Stimulated activated CD8-positive, alpha-beta memory T cell treated with anti-CD3 and anti-CD28 coated beads, Interleukin-2, amount 100 ng/mL, for 48 hours (primary cell): ENCODE measurements at regions not wholly inside any gene's neighbourhood (a gene's known extent, or its start where the extent isn't known, plus 50 kb on each side); places are given as distances from the start of the nearest gene placed in this dataset.
"Not testable (repeated sequence)": the region's sequence is repeated elsewhere in the genome, so short reads cannot be mapped to it uniquely, and the experiment has no call there.

ENCODE experiments used
- DNase-seq, 2 donors: peaks; one replicate each; pipeline ENCODE4 v3.0.0-alpha.2; 2020; ENCODE audit warnings: low read depth in 2 of 2

DNA sequence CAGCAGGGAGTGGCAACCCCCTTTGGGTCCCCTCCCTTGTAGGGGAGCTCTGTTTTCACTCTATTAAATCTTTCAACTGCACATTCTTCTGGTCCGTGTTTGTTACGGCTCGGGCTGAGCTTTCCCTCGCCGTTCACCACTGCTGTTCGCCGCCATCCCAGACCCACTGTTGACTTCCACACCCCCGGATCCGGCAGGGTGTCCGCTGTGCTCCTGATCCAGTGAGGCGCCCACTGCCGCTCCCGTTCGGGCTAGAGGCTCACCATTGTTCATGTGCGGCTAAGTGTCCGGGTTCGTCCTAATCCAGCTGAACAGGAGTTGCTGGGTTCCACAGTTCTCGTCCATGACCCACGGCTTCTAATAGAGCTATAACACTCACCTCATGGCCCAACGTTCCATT, 408.1 kb downstream of the KCNJ2 start:
- DNase-seq = no peak

DNA sequence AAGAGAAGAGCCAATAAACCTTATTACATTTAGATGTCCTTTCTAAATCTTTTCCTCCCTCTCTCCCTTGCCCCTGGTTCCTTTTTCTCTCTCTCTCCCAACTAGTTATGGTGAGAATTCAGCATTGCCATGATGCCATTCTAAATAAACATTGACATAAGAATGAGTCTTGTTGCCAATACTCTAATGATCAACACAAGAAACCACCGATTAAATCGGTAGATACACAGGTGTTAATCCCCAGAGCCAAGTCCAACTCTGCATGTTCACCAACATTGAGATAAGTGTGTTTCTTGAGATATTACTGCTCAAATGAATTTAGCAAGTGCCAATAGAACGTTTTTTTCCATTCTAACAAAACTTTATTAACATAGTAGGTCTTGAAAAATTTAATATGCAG, 412.1 kb downstream of the KCNJ2 start:
- DNase-seq = no peak

DNA sequence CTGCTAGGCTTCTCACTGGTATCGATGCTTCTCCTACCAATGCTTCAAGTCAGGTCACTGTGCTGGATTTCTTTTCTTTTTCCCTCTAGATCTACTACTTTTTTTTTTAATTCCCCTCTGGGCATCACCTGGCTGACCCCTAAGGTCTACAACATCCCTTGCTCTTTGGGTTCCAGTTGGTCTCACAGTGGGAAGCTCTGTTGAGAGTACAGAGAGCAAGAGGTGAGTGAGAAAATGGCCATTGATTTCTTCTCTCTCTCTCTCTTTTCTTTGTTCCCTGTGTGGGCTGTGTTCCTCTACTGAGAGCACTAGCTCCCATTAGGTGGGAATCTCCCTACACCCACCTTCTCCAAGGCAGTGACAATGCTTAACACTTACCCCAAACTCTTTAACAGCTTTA, 413.4 kb downstream of the KCNJ2 start:
- no peak for DNase-seq

DNA sequence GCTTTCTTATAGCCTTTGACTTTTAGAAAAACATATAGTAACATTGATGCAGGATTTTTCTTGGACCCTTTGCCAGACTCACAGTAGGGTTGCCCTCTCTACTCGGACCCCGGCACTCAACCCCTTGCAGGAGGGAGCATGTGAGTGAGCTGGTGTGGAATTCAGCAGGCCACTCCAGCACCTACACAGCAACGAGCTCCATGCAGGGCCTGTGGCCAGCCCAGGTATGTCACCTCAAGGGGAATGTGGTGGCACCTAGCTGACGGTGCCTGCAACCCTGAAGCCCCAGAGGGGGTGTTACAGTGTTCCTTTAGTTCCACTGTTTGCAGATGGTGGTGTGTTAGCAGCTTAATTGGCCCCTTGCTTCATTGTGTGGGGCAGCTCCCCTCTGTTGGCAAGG, 414.9 kb downstream of the KCNJ2 start:
- no peak for DNase-seq

DNA sequence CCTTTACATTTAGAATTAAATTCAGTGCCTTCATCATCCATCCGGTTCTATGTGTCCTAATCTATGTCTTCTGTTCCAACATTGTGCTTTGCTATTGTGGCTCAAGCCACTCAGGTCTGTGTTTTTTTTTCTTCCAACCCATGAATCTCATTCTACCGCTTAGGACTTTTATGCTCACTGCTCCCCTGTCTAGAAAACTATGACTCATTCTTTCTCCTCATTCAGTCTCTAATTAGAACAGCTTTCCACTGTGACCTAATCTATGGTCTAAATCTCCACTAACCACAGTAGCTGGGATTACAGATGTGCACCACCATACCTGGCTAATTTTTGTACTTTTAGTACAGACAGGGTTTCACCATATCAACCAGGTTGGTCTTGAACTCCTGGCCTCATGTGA, 418.7 kb downstream of the KCNJ2 start:
- DNase-seq = no peak

DNA sequence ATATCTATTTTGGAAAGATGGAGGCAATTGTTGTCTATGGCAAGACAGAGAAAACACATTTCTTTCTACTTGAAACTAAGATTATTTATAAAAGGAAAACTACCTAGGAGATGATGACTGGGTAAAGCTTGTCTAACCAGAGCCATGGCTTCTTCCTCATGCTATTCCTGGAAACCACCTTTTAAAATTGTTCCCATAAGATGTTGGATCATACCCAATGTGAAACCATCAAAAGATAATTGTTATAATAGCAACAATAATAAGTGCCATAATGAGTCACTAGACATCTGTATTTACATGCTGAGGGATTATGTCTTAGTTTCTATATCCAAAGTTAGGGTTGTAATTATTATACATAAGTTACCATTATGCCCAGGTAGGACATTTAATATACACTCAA, 428.4 kb downstream of the KCNJ2 start:
- DNase-seq = no peak

DNA sequence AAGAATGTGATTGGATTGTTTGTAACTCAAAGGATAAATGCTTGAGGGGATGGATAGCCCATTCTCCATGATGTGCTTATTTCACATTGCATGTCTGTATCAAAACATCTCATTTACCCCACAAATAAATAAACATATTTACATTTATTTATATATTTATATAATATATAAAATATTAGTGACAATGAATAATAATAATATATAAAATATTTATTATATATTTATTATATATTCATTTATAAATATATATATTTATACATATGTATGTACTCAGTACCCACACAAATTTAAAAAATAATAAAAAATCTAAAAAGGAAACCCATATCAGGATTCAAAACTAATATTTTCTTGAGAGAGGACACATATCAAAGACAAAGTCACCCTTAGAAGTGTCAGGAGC, 429.9 kb downstream of the KCNJ2 start:
- DNase-seq = no peak

DNA sequence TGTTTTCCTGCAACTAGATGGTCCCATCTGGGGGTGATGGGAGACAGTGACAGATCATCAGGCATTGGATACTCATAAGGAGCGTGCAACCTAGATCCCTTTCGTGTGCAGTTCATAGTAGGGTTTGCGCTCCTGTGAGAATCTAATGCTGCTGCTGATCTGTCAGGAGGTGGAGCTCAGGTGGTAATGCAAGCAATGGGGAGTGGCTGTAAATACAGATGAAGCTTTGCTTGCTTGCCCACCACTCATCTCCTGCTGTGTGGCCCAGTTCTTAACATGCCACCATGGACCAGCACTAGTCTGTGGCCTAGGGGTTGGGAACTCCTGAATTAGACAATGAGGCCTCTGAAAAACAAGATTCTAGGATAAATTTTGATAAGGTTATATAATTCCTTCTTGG, 430.6 kb downstream of the KCNJ2 start:
- DNase-seq = not testable (repeated sequence)

DNA sequence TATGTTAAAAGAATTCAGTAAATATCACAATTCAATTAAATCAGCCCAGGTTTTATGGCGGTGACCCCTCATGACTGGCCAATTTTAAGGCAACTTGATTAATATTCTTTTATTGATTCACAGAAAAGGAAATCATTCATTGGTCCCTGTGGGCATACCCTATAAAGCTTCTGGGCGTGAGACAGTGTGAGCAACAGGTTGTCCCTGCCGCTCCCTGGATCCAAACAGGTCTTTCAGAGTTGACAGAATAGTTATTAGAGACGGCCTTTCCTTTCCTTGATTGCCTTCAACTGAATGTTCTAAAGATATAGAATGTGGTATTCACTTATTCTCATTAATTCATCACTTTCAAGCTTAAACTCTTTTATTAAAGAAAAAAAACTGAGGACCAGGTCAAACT, 433.9 kb downstream of the KCNJ2 start:
- DNase-seq = no peak

DNA sequence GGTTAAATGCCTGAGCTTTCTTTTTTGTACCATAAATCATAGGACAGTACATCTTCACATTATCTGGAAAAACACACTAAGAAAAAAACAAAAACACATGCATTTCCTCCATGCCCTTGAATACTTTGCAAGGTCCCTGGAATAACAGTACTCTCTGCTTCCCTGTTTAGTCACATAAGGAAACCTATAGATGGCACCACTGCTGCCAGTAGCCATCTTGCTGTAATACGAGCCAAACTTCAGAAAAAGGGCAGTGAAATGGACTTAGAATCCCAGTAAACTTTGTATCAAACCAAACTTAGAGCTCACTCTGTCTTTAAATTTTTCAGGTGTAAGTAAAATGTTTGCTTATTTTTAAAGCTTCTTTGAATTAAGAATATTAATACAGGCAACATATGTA, 435.5 kb downstream of the KCNJ2 start:
- DNase-seq = no peak

DNA sequence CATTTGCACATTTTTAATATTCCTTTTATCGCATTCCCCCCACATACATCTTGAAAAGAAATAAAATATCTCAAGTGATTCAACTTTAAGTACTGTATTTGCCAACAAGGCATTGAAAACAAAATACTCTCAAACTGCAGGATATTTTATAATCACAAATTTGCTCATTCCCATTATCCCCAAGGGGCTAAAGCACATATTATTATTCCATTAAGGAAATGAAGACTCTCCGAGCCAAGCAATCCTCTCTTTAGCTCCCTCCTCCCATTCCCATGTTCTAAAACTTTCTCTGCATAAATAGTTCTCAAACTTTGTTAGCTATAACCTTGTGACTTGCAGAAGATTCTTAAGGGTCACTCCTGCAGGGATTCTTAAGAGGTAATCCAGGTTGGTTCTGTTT, 436.8 kb downstream of the KCNJ2 start:
- DNase-seq = no peak

DNA sequence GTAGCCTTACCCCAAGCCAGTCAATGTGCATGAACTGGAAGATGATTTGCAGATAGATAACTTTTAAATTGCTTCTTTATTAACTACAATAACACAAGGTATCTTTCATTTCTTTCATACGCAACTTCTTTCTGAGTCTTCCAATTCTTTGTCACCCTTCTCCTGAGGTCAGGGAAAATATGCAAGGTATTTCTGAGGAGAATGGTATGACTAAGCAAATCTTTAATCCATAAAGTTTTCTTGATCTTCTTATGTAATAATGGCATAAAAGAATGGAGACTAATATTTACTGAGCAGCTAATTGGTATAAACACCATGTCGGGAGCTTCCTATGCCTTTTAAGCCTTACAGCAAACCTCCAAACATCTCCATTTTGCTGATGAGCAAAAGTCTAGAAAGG, 438.9 kb downstream of the KCNJ2 start:
- no peak for DNase-seq

DNA sequence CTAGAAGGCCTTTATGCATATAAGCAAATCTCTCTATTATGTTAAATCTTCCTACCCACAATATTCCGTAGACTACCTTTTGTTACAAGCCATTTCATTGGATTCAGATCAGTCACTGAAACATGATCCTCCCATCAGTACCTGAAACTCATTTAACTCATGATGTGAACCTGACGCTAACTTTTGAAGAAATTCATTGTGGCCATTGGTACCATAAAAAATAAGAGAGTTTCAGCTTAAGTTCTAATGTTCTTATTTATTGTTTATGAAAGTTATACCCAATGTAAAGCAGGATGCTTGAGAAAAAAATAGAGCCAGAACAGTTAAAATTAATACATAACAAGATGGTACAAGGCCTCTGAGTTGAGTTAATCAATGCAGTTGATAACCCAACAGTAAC, 439.6 kb downstream of the KCNJ2 start:
- no peak for DNase-seq

DNA sequence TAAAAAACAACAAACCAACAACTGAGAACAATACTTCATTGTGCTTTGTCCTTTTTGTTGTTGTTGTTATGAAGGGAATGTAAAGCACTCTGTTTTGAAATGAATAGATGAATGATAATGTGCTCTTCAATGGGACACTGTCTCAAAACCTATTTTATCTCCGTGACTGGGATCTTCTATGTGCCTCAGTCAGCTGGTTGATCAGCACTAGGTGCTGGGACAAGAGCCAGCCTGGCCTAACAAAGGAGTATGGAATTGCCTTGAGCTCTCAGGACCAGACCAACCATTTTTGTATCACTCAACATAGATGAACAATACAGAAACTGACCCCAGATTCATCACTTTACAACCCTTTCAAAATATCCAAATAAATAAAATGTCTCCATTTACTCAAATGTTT, 440.2 kb downstream of the KCNJ2 start:
- no peak for DNase-seq

DNA sequence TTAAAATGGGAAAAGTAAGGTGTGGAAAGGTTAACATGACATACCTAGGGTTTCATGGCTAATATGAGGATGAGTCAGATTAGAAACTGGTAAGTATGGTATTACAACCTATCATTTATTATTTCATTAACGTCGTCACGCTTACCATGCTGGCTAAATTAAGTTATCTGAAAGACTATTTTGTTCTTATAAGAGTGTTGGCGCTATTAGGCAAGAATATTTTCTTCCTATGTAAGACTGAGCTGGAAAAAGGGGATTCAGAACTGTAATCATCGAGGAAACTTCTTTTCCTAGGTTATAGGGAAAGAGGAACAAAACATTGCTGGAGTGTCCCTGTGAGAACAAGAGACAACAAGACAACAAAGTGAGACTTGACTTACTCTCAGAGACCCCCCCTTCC, 440.8 kb downstream of the KCNJ2 start:
- no peak for DNase-seq

DNA sequence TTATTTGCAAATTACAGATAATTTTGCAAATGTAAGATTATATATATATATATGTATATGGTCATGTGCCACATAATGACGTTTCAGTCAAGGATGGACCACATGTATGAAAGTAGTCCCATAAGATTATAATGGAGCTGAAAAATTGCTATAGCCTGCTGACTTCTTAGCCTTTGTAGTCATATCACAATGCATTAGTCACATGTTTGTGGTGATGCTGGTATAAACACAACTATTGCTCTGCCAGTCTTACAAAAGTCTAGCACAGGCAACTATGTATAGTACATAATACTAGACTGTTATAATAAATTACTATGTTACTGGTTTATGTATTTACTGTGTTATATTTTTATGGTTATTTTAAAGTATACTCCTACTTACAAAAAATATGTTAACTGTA, 444.3 kb downstream of the KCNJ2 start:
- no peak for DNase-seq

DNA sequence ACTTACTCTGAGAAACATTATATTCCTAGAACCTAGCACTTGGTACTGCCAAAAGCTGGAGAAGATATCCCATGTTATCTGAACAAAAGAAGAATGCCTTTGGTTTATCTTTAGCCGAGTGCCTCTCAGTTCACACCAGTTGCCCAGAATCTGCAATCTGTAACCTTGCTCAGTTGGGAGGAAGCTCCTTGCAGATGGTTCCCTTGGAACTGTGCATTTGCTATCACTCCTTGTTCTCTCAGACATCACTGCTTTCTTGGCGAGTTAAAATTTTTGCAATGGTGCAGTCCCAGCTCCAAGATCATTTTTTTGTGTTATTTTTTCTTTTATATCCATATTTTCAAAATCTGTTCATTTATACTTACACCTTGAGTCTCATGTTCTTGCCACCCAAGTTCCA, 446.5 kb downstream of the KCNJ2 start:
- no peak for DNase-seq

DNA sequence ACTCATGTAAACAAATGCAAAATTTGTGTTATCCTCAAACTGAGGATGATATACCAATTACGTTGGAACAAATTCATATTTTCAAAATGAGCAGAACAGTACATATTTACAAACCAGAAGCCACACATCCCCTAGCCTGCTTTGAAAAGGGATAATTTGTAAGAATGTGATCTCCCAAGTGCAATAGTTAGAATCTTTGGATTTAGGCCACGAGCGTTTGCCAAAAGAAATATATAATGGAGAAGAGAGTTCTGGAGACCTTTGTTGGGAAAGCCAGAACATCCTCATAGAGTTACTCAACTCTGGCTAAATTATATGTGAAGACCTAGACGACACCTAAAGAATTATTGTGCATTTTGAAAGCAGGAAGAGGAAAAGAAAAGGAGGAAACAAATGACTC, 449.3 kb downstream of the KCNJ2 start:
- DNase-seq = no peak

DNA sequence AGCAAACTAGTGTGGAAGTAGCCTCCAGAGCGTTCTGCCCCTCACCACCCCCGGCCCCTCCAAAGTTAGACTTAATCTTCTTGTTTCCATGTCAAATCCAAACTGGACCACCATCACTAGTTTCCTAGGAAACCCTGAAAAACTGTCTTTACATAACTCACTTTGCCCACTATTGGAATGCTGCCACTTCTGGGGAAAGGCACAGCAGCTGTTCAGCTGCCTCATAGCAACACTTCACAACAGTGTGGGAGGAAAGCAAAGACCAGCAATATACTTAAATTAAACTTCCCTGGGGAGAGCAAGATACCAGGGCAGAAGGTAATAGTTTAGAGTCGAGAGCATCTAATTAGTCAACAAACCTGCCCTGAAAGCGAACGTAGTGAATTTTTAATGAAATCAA, 452.2 kb downstream of the KCNJ2 start:
- no peak for DNase-seq

DNA sequence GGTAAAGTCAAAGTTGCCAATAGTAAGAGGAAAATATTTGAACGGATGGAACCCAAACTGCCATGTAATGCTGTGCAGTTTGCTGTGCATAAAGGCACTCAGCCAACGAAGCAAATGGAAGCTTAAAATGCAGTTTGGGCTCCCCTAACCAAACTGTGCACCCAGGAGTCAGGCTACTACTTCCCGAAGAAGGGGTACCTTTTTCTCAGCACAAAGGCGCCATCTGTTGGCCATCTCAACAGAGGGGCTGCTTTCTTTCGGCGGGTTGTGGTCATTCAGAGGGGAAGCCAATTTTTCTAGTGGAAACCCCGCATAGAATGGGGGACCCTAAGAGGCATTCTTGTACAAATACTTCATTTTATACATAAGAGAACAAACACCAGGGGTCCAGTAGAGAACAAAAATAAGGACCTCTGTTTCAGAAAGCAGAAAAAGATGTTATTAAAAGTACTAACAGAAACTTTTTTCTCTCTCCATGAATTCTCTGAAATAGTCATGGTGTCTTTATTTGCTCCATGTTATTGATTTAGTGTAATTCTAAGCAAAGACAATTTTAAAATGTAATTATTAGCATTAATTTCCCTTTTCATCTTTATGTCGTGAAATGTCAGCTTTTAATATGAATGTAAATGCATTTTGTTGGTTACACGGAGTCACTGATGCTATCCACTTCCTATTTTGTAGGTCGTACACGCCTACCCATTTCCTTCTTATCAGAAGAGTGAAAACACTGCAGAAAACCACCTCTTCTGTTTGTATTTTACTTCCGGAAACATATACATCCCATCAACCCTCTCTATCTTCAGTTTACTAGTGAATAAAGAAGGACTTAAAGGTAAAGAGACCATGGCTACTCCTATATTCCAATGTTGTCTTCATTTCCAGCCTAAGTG, 453.3 kb downstream of the KCNJ2 start:
- DNase-seq = peak in 1 of 2 donors; percentile 1

DNA sequence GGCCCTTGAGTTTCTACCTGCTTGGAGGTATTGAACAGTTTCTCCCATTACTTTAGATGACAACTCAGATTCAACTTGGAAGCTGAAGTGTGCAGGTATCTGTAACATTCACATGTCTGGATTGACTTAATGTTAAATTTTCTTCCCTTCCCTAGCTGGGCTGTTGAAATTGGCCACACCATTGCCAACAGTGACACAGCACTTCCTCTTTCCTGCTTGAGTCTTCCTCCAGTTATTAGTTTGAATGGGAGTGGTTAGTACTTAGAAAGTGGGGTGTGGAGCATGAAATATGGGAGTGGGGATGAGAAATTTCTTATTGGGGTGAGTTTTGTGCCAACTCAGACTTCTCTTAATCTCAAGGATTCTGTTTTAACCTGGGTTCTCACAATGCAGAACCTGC, 454.9 kb downstream of the KCNJ2 start:
- no peak for DNase-seq

DNA sequence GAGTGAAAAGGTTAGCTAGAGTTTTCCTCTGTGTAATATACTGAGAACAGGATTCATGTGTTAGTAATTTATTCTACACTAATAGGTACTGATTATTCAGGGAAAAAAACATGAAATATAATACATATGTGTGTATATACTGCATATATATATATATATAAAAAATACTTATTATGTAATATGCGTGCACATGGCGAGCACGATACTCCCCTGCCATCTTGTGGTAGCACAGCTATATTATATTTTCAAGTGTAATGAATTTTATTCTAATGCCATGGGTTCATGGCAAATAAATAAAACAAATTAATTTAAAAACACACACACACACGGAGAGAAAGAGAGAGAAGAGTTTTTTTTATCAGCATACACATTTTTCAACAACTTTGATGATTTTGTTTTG, 460.6 kb downstream of the KCNJ2 start:
- no peak for DNase-seq

DNA sequence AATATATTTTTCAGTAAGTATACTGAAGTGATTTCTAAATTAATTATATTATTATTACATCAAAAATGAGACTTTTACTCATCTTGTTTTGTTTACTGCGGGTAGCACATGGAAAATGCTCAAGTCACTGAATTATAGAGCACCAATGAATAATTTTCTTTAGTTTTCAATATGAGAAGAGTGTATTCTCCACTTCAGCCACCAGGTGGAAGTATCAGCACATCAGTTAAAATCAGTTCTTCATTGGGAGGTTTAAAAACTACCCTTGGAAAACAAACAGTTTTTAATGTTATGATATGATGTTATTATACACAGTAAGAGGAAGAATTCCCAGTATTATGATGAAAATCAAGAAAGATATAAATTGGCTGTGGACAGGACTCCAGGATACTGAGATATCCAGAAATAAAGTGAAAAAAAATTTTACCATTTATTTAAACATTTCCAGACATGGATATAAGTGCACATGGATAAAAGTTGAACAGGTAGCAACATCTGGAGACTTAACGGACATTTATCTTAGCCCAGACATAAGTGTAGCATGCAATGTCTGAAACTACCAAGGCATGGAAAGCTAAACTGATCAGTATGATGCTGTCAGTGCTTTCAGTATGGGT, 467.3 kb downstream of the KCNJ2 start:
- no peak for DNase-seq

DNA sequence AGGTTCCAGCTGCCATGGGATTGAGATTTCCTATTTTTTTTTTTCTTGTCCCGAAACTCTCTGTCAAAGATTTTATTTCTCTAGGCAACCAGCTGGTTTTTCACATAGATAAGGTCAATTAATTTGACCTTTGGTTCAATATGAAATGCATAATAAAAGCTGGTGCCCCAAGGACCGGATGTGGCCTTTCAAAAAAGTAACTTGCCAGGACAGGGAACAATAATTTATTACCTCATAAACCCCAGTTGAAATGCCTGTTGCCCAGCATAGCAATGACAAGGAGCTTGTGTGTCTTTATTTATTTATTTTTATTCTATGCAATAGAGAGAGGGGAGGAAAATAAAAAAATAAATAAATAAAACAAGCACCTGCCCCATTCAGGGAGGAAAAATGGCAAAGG, 472.7 kb downstream of the KCNJ2 start:
- DNase-seq = no peak
